ENCODE measurements at regions not wholly inside any gene's neighbourhood (a gene's known extent, or its start where the extent isn't known, plus 50 kb on each side); places are given as distances from the start of the nearest gene placed in this dataset.
A peak's percentile ranks its signal among the peaks of the same experiment; 100 is the strongest.
"Not testable (repeated sequence)": the region's sequence is repeated elsewhere in the genome, so short reads cannot be mapped to it uniquely, and the experiment has no call there.

DNA sequence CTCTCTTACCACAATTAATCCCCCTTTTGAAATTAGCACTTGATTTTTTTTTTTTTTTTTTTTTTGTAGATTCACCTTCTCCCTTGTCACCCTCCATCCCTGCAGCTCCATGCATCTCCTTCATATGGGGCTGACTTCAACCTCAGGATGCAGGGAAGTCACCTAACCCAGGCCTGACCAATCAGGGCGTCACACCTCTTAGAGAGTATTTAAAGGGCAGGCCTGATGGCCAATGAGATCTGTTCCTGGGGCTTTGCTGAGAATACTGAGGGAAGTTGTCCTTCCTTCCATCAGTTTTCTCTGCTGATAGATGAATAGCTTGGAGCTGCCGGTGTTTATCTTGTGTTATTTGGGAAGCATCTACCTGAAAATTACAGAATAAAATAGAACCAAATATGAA lies 1104.7 kb upstream of the TMEM132C start:
- no peak for DNase-seq

- peak in 1 of 2 experiments; percentile 50 for DNase-seq
These were observed 1104.1 kb upstream of the TMEM132C start for GRCh38 chr12:127162902-127163301.

DNA sequence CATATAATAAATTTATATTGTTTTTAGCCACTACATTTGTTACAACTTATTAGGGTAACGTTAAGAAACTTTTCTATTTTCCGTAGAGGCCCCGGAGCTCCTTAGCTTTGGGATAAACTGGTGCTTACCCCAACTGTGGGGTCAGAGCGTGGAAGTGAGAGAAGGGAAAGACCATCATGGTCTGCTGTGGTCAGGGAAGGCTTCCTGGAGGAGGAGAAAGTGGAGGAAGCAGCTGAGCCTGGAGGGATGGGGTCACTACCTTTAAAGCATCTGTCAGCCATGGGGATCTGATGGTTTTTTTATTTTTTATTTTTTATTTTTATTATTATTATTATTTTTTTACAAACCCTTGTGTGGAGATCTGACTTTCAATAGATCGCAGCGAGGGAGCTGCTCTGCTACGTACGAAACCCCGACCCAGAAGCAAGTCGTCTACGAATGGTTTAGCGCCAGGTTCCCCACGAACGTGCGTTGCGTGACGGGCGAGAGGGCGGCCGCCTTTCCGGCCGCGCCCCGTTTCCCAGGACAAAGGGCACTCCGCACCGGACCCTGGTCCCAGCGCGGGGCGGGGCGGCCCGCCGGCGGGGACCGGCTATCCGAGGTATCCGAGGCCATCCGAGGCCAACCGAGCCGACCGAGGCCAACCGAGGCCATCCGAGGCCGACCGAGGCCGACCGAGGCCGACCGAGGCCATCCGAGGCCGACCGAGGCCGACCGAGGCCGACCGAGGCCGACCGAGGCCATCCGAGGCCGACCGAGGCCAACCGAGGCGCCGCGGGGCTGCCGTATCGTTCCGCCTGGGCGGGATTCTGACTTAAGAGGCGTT lies 1101.2 kb upstream of the TMEM132C start:
- peak; percentile 74 to 86 for DNase-seq

GRCh38 chr12:127169321-127170181 lies 1097.4 kb upstream of the TMEM132C start:
- no peak for DNase-seq

DNA sequence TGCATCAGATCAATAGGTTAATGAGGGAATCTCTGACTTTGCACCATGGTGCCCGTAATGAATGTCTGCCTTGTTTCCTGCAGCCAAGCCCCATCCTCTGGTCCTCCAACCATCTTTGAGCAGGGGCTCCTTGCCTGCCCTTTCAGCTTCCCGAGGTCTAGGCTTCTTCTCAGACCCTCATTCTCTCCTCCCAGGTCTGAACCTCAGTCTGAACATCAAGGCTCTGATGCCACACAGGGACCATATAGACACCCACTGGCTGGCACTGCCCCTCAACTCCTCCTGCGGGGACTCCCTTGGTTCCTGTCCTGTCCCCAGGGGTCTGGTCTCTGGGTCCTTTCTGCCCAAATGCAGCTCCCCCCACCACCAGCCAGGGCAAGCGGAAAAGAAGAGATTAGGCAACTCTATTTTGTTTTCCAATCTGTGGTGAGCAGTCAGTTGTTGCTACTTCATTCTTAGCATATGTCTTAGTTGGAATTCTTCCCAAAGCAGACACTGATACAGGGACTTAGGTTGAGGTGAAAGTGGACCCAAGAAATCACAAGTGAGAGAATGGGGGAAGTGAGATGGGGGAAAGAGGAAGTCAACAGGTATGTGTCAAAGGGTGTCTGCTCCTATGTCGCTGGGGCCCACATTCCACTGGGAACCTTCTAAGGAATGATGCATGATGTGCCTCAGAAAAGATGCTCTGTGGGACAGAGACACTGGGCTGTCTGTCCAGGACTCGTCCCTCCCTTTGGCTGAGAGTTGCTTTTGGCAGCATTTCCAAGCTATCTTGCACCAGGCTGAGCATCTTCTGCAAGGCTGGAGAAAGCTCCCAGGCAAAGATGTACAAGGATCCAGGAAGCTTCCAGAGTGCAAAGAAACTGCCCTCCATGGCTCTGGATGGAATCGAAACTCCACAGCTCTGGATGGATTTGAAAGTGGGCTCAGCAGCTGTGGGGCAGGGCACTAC lies 1096.5 kb upstream of the TMEM132C start:
- DNase-seq, result no peak

DNA sequence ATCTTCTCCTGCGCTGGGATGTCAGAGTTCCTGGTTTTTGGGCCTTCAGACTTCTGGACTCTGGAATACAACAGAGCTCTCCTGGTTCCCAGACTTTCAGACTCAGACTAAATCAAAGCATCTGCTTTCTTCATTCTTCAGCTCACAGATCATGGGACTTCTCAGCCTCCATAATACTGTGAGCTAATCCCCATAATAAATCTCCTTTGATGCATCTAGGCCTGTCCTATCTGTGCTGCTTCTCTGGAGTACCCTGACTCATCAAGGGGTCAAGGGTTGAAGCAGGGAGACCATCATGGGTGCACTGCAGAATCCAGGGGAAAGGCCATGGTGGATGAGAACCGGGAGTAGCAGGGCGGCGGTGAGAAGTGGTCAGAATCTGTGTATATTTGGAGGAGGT lies 1094.1 kb upstream of the TMEM132C start:
- DNase-seq, result no peak

DNA sequence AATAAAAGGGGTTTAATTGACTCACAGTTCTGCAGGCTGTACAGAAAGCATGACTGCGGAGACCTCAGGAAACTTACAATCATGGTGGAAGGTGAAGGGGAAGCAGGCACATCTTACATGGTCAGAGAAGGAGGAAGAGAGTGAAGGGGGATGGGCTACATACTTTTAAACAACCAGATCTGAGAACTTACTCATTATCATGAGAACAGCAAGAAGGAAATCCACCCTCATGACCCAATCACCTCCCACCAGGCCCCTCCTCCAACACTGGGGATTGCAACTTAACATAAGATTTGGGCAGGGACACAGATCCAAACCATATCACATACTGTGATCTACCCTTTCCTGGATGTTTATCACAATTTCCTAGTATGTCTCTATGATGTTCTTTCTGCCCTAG lies 1093.0 kb upstream of the TMEM132C start:
- DNase-seq, result not testable (repeated sequence)

DNA sequence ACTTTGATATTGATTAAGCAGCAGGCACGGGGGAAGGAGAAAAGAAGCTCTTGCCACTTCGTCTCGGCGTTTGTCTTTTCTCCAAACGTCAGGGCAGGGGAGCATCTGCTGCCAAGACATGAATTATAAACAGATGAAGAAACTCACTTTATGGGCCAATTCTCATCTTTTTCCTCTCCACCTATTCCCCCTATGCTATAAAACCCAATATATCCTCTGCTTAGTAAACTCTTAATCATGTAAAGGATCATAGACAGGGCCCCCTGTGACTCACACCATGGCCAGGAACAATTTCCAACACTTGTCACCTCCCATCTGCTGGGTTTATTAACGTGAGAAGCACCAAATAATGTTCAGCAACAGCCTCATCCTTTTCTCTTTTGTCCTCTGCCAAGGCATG lies 1092.1 kb upstream of the TMEM132C start:
- no peak for DNase-seq

- DNase-seq, result no peak
These were observed 1091.6 kb upstream of the TMEM132C start for GRCh38 chr12:127175361-127175760.

DNA sequence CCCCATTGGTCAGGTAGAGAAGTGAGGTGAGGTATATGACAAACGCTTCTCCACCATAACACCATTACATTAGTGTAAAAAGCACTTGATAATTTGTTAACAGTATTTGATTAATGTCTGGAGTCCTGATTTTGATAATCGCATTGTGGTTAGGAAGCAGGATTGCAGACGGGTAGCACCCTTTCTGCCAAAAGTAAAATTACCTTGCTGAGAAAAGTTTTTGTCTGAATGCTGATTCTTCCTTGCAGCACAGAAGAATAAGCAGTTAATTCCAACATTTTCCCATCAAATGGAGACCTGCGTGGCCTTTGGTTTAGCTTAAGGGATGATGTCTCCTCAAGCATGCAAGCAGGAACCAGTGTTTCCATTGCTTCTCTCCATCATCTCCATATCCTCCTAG lies 1090.2 kb upstream of the TMEM132C start:
- DNase-seq, result no peak

GRCh38 chr12:127178052-127178451 lies 1088.9 kb upstream of the TMEM132C start:
- DNase-seq, result no peak

- no peak for DNase-seq
These were observed 1088.5 kb upstream of the TMEM132C start for GRCh38 chr12:127178463-127178862.

DNA sequence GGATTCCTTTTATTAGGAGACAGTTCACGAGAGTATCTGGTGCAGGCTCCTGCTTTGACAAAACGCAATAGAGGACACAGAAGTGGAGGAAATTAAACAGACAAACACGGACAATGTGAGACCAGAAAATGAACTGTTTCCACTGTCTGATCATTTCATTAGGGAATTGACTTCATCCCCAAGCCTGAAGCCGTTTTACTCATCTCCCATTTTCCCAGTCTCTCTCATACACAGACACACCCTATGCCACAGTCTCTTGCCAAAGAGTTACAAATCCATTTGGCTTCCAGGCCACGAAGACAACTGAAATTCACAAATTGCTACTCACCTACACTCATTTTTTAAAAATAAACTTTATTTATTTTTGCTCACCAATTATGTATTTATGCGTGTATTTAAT lies 1087.8 kb upstream of the TMEM132C start:
- DNase-seq, result no peak

GRCh38 chr12:127182018-127182417 lies 1085.0 kb upstream of the TMEM132C start:
- no peak for DNase-seq

DNA sequence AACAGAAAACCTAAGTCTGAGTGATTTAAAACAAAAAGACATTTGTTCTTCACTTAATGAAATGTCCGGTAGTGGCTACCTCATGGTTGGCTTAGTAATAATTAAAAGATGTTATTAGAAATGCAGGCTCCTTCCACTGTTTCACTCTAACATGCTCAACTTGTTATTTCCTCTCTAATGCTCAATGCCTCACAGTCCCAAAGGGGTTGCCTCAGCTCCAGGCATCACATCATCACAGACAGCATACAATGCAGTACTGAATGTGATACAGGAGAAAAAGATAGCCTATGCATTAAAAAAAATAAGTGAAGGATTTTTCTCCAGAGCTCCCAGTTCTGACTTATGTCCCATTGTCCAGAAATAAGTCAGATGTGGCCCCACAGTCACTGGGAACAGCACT lies 1077.0 kb upstream of the TMEM132C start:
- DNase-seq, result no peak

DNA sequence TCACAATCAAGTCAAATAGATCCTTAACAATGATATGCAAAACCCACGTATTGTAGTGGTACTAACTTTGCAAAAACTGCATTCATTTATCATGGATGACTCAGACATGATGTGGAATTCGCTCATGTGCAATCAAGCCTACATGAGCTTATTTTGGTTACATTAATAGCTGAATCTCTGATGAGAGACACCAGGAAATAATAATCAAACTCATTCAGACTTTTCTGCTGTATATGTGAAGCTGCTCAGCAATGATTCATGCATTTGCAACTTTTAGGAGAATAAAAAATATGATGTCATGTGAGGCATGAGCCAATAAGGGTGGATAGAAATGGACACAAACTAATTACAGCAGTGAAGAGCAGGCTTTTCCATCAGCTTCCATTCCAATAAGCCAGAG lies 1075.8 kb upstream of the TMEM132C start:
- DNase-seq, result no peak

DNA sequence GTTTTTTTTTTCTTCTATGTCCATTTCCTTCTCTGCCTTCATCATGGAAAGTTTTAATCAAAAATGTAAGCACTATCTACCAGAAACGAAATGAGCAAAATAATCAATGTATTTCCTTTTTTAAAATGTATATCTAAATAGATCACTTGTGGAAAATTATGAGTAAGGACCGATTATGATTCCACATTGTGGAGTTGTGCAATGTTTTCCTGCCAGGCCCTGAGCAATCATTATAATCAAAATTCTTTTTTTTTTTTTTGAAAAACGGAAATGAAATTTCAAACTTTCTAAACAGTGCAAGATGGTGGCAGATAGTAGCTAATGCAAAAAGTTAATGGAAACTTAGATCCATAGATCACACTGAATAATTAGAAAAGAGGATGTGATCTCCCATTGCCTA lies 1074.6 kb upstream of the TMEM132C start:
- DNase-seq, result no peak

DNA sequence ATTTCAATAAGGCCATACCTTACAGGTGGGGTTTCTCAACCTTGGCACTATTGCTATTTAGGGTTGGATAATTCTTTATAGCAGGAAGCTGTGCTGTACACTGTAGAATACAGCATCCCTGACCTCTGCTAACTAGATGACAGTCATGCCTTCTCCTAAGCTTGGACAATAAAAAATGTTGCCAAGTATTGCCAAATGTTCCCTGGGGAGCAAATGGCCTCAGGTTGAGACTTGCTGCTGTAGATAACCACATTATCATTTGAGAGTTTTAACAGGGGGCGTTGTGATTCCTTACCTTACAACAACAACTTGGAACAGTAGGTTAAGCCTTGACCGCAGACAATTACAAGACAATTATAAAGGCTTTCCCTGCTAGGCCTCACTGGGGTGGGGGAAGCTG lies 1073.6 kb upstream of the TMEM132C start:
- no peak for DNase-seq

- no peak for DNase-seq
These were observed 1072.8 kb upstream of the TMEM132C start for GRCh38 chr12:127194176-127194575.

DNA sequence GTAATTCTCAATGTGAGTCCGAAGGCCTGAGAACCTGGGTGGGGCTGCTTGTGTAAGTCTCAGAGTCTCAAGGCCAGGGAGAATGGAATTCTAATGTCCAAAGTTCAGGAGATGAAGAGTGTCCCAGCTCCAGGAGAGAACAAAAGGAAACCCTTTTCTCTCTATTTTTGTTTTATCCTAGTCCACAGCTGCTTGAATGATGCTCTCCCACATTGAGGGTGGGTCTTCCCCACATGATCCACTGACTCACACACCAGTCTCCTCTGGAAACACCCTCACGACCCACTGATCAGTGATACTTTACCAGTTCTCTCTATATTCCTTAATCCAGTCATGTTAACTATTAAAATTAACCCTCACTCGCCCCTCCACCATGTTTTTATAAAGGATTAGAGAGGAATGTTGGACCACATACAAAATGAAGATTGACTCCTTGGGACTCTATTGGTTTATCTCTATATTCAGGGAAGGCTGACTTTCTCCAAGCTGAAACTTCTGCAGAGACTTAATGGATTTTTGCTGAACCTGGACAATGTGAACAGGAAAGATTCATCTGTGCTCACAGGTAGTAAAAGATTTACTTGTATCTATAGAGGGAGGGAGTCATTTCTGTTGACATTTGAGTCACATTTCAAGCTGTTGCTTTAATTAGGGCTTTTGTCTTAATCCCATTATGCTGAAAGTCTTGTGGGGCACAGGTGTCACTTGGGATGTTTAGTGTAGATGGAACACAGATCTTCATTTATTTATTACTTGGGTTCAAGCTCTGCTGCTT lies 1061.0 kb upstream of the TMEM132C start:
- no peak for DNase-seq

DNA sequence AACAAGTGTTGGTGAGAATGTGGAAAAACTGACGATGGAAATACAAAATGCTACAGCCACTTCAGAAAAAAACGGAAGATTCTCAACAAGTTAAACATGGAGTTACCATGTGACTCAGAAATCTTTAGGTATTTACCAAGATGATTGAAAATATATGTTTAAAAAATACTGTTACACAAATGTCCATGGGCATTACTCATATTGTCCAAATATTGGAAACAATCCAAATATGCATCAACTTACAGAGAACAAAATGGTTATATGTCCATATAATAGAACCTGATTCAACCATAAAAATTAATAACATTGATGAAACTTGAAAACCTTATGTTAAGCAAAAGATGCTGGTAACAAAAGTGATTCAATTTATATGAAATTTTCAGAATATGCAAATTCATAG lies 1057.7 kb upstream of the TMEM132C start:
- no peak for DNase-seq

DNA sequence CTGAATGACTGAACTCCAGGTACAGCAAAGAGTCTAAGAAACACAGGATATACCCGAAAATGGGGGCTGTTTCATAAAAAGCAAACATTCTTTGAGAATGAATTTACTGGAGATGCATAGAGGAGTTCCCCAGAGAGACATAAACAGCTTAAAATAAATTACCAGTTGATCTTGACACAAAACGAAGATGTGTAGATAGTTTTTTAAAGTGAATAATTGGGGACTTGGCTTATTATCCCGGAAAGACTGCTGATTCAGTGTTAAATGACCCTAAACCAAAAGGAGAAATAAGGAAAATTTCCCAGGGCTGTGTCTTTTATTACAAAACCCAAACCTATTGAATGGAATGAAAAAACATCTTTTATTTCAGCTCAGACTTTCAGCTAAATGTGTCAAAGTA lies 1052.8 kb upstream of the TMEM132C start:
- no peak for DNase-seq
